Naive thymus-derived CD4-positive, alpha-beta T cell (primary cell): ENCODE measurements at regions not wholly inside any gene's neighbourhood (a gene's known extent, or its start where the extent isn't known, plus 50 kb on each side); places are given as distances from the start of the nearest gene placed in this dataset.

Source experiments
- ATAC-seq: fragments of 150-1000 bp; cut with Tn5 transposase; 2 replicates; pipeline ENCODE4 v1.10.0; 2021; ENCODE audit warnings: mild to moderate bottlenecking, moderate library complexity
- CTCF ChIA-PET: fragments of 350-600 bp; sonication (Branson Sonifier 250); formaldehyde crosslinking; loops from one replicate; lab custom pipeline; 2021; ENCODE audit warnings: antibody characterized with exemption; lab: Charles Lee
- POLR2A ChIA-PET: fragments of 350-600 bp; sonication (Branson Sonifier 250); formaldehyde crosslinking; loops from one replicate; lab custom pipeline; 2021; ENCODE audit warnings: antibody characterized with exemption, inconsistent platforms; lab: Charles Lee
- DNase-seq, 9 donors: peaks; one replicate each; pipeline versions ENCODE4 v3.0.0 to v3.0.0-alpha.2; 2020 to 2022; ENCODE audit warnings: mixed read lengths in 1 of 9
- H3K27ac ChIP-seq: one replicate; pipeline ENCODE4 v1.7.0; 2013; ENCODE audit warnings: mild to moderate bottlenecking, low read depth, low read length, moderate library complexity
- H3K27me3 ChIP-seq, 2 donors: one replicate each; pipeline ENCODE4 v1.7.0; 2013; ENCODE audit warnings: low read length in 2 of 2, mild to moderate bottlenecking in 2 of 2, moderate library complexity in 2 of 2; ENCODE audit not compliant: control insufficient read depth in 2 of 2, insufficient read depth in 2 of 2
- H3K36me3 ChIP-seq, 3 experiments: 1 replicate in 2 of 3; 2 replicates in 1 of 3; pipeline ENCODE4 v1.7.0; 2013; ENCODE audit warnings: low read length in 3 of 3, mild to moderate bottlenecking in 3 of 3, moderate library complexity in 1 of 3; ENCODE audit not compliant: insufficient read depth in 3 of 3, control insufficient read depth in 2 of 3
- H3K4me1 ChIP-seq, 2 donors: one replicate each; pipeline ENCODE4 v1.7.0; 2013; ENCODE audit warnings: low read length in 2 of 2, mild to moderate bottlenecking in 2 of 2, moderate library complexity in 1 of 2; ENCODE audit not compliant: control insufficient read depth in 2 of 2, insufficient read depth in 2 of 2
- H3K4me3 ChIP-seq: 2 replicates; pipeline ENCODE4 v1.7.0; 2013; ENCODE audit warnings: mild to moderate bottlenecking, low read length
- H3K9me3 ChIP-seq, 3 experiments: 1 replicate in 2 of 3; 2 replicates in 1 of 3; pipeline ENCODE4 v1.7.0; 2013; ENCODE audit warnings: low read length in 3 of 3; ENCODE audit not compliant: control insufficient read depth in 2 of 3
- H3K27ac Mint-ChIP-seq, 9 donors: one replicate each; pipeline ENCODE4 v1.8.0; 2020 to 2022; ENCODE audit warnings: mixed read lengths in 9 of 9, mild to moderate bottlenecking in 8 of 9, moderate library complexity in 5 of 9, inconsistent platforms in 2 of 9
- H3K27me3 Mint-ChIP-seq, 5 donors: one replicate each; pipeline ENCODE4 v1.8.0; 2021 to 2022; ENCODE audit warnings: mixed read lengths in 5 of 5, mild to moderate bottlenecking in 1 of 5
- H3K36me3 Mint-ChIP-seq, 5 donors: one replicate each; pipeline ENCODE4 v1.8.0; 2020 to 2022; ENCODE audit warnings: mixed read lengths in 5 of 5, mild to moderate bottlenecking in 3 of 5, inconsistent platforms in 1 of 5
- H3K4me1 Mint-ChIP-seq, 7 donors: one replicate each; pipeline ENCODE4 v1.8.0; 2020 to 2022; ENCODE audit warnings: mixed read lengths in 7 of 7, mild to moderate bottlenecking in 3 of 7, inconsistent platforms in 1 of 7
- H3K4me3 Mint-ChIP-seq, 10 donors: one replicate each; pipeline ENCODE4 v1.8.0; 2020 to 2022; ENCODE audit warnings: mild to moderate bottlenecking in 10 of 10, mixed read lengths in 10 of 10, moderate library complexity in 6 of 10, inconsistent platforms in 2 of 10
- H3K9me3 Mint-ChIP-seq, 11 donors: one replicate each; pipeline ENCODE4 v1.8.0; 2020 to 2022; ENCODE audit warnings: mixed read lengths in 11 of 11, mild to moderate bottlenecking in 4 of 11, inconsistent platforms in 1 of 11, moderate library complexity in 1 of 11
- intact Hi-C, 2 donors: fragments of 100-400 bp; cut with micrococcal nuclease; formaldehyde crosslinking; loops; one replicate each; pipeline ENCODE4 v1.15.1; 2023

- no peaks in the 10 kb centered on the region for H3K27me3 ChIP-seq
- ChIA-PET POLR2A (no interaction called here), CTCF (interaction anchor here (1.1 kb wide), 1 partner anchor 10 kb away, joined by 3 read pairs; no protein-coding TSS in a partner anchor)
Observed at GRCh38 chr2:152920846-152921245, 202.4 kb downstream of the ARL6IP6 start.

GRCh38 chr2:152910970-152911369 lies 192.6 kb downstream of the ARL6IP6 start:
- Mint-ChIP-seq H3K27ac (no peak overlapping the region), H3K36me3 (no peaks in the 10 kb centered on the region), H3K4me1 (no peaks in the 10 kb centered on the region), H3K27me3 (peaks cover 0 to 10% (median 0%) of the 10 kb centered on the region in 5 donors), H3K4me3 (no peak overlapping the region), H3K9me3 (peaks cover 0 to 9% (median 1%) of the 10 kb centered on the region in 11 donors)
- Histone ChIP-seq H3K9me3 (no peaks in the 10 kb centered on the region), H3K27me3 (no peaks in the 10 kb centered on the region), H3K4me1 (no peaks in the 10 kb centered on the region), H3K36me3 (no peaks in the 10 kb centered on the region), H3K4me3 (no peak overlapping the region), H3K27ac (no peak overlapping the region)
- ATAC-seq (no peak), DNase-seq (no peak)
- ChIA-PET POLR2A (no interaction called here), CTCF (no interaction called here)
- intact Hi-C loops: no loop called here

More at GRCh38 chr2:152920846-152921245, 202.4 kb downstream of the ARL6IP6 start:
- ATAC-seq: no peak
- Histone ChIP-seq H3K4me3 (no peak overlapping the region), H3K36me3 (no peaks in the 10 kb centered on the region), H3K4me1 (no peaks in the 10 kb centered on the region), H3K27ac (no peak overlapping the region), H3K9me3 (no peaks in the 10 kb centered on the region)
- H3K4me3 Mint-ChIP-seq: no peak overlapping the region
- peaks cover 0 to 10% (median under 1%) of the 10 kb centered on the region in 11 donors for H3K9me3 Mint-ChIP-seq
- no peaks in the 10 kb centered on the region for H3K36me3 Mint-ChIP-seq
- H3K27ac Mint-ChIP-seq: no peak overlapping the region
- peaks cover 0 to 12% (median 0%) of the 10 kb centered on the region in 5 donors for H3K27me3 Mint-ChIP-seq
- DNase-seq: no peak
- intact Hi-C loops: loop anchor here in 1 of 2 donors (10.0 kb wide), 1 partner anchor 1454 kb away; no protein-coding TSS in a partner anchor
- H3K4me1 Mint-ChIP-seq: no peaks in the 10 kb centered on the region

- Histone ChIP-seq H3K27me3 (no peaks in the 10 kb centered on the region), H3K9me3 (no peaks in the 10 kb centered on the region), H3K4me3 (no peak overlapping the region), H3K27ac (no peak overlapping the region), H3K36me3 (no peaks in the 10 kb centered on the region), H3K4me1 (no peaks in the 10 kb centered on the region)
- ChIA-PET CTCF (no interaction called here), POLR2A (no interaction called here)
- Mint-ChIP-seq H3K4me1 (no peaks in the 10 kb centered on the region), H3K4me3 (no peak overlapping the region), H3K27ac (no peak overlapping the region), H3K9me3 (peaks cover 0 to 10% (median 0%) of the 10 kb centered on the region in 11 donors), H3K36me3 (no peaks in the 10 kb centered on the region), H3K27me3 (peaks cover 0 to 11% (median 0%) of the 10 kb centered on the region in 5 donors)
- no peak for DNase-seq
- ATAC-seq: no peak
- intact Hi-C loops: no loop called here
Observed at GRCh38 chr2:152907046-152907445, 188.6 kb downstream of the ARL6IP6 start.

GRCh38 chr2:152894051-152894450 lies 175.6 kb downstream of the ARL6IP6 start:
- Histone ChIP-seq H3K27ac (no peak overlapping the region), H3K4me3 (no peak overlapping the region), H3K9me3 (no peaks in the 10 kb centered on the region), H3K4me1 (no peaks in the 10 kb centered on the region), H3K36me3 (no peaks in the 10 kb centered on the region), H3K27me3 (no peaks in the 10 kb centered on the region)
- Mint-ChIP-seq H3K4me1 (no peaks in the 10 kb centered on the region), H3K36me3 (no peaks in the 10 kb centered on the region), H3K9me3 (peaks cover 0 to 9% (median 2%) of the 10 kb centered on the region in 11 donors), H3K4me3 (no peak overlapping the region), H3K27ac (no peak overlapping the region), H3K27me3 (peaks cover 0 to 20% (median 10%) of the 10 kb centered on the region in 5 donors)
- DNase-seq (no peak), ATAC-seq (no peak)
- ChIA-PET CTCF (no interaction called here), POLR2A (no interaction called here)
- intact Hi-C loops: no loop called here

DNA sequence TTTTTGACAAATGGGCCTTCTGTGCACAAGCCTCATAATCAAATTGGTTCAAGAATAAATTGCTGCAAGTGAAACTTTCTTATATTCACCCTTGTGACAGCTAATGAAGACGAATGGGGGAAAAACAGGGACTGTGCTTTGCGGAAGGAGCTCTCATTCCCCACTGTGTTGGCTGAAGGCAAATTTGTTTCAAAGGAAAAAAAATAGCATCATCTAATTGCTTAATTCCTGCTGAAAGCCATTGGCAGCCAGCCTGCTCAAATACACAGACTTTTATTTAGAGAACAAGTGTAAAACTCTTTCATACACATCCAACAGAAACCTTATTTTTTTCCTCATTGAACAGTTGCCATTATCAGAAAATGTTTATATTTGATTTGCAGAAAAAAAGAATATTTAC lies 172.3 kb downstream of the ARL6IP6 start:
- Histone ChIP-seq H3K27ac (no peak overlapping the region), H3K9me3 (no peaks in the 10 kb centered on the region), H3K4me3 (no peak overlapping the region), H3K36me3 (no peaks in the 10 kb centered on the region), H3K27me3 (no peaks in the 10 kb centered on the region), H3K4me1 (no peaks in the 10 kb centered on the region)
- H3K36me3 Mint-ChIP-seq: no peaks in the 10 kb centered on the region
- no peak overlapping the region for H3K27ac Mint-ChIP-seq
- ATAC-seq (no peak), DNase-seq (no peak)
- H3K27me3 Mint-ChIP-seq: peaks cover 0 to 23% (median 15%) of the 10 kb centered on the region in 5 donors
- H3K4me3 Mint-ChIP-seq: no peak overlapping the region
- H3K9me3 Mint-ChIP-seq: peaks cover 0 to 5% (median 0%) of the 10 kb centered on the region in 11 donors
- H3K4me1 Mint-ChIP-seq: no peaks in the 10 kb centered on the region
- ChIA-PET POLR2A (no interaction called here), CTCF (no interaction called here)
- intact Hi-C loops: no loop called here

DNA sequence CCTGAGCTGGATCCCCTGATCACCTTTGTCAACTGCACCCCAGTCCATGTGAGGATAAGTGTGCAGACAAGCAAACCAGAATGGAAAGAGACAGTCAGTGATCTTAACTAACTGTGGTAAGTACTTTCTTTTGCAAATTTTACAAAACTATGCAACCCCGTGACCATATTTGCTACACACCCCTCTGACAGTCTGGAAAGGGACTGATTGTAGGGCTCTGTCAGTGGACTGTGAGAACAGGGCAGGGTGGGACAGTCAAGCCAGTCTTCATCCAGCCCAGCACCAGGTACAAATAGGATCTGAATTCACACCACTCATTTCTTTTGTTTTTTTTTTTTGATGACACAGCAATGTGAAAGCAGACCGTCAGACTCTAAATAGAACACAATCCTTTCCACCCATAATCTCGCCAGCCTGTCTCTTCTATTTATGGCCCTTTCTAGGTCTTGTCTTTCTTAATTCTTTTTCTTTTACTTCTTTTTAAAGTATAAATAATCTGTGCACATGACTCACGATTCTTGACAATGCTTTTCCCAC lies 165.6 kb downstream of the ARL6IP6 start:
- Mint-ChIP-seq H3K27ac (no peak overlapping the region), H3K27me3 (peaks cover 0 to 16% (median 7%) of the 10 kb centered on the region in 5 donors), H3K4me1 (no peaks in the 10 kb centered on the region), H3K9me3 (peaks cover 0 to 17% (median 0%) of the 10 kb centered on the region in 11 donors), H3K36me3 (no peaks in the 10 kb centered on the region), H3K4me3 (no peak overlapping the region)
- ATAC-seq (no peak), DNase-seq (no peak)
- intact Hi-C loops: no loop called here
- Histone ChIP-seq H3K4me1 (no peaks in the 10 kb centered on the region), H3K9me3 (no peaks in the 10 kb centered on the region), H3K27ac (no peak overlapping the region), H3K4me3 (no peak overlapping the region), H3K27me3 (no peaks in the 10 kb centered on the region), H3K36me3 (no peaks in the 10 kb centered on the region)
- ChIA-PET CTCF (no interaction called here), POLR2A (no interaction called here)

GRCh38 chr2:152881527-152881926 lies 163.1 kb downstream of the ARL6IP6 start:
- Mint-ChIP-seq H3K9me3 (peaks cover 0 to 17% (median 0%) of the 10 kb centered on the region in 11 donors), H3K36me3 (no peaks in the 10 kb centered on the region), H3K27ac (no peak overlapping the region), H3K4me3 (no peak overlapping the region), H3K27me3 (peaks cover 0 to 21% (median 3%) of the 10 kb centered on the region in 5 donors), H3K4me1 (no peaks in the 10 kb centered on the region)
- Histone ChIP-seq H3K36me3 (no peaks in the 10 kb centered on the region), H3K4me3 (no peak overlapping the region), H3K27ac (no peak overlapping the region), H3K4me1 (no peaks in the 10 kb centered on the region), H3K27me3 (no peaks in the 10 kb centered on the region), H3K9me3 (no peaks in the 10 kb centered on the region)
- CTCF ChIA-PET: no interaction called here
- POLR2A ChIA-PET: no interaction called here
- ATAC-seq: no peak
- DNase-seq: no peak
- intact Hi-C loops: no loop called here
